Bronchial epithelial cell (primary cell): ENCODE measurements at regions not wholly inside any gene's neighbourhood (a gene's known extent, or its start where the extent isn't known, plus 50 kb on each side); places are given as distances from the start of the nearest gene placed in this dataset.

Source experiments
- DNase-seq: peaks from one replicate; pipeline ENCODE4 v3.0.0-alpha.2; 2010; ENCODE audit warnings: low read depth
- FAIRE-seq: peaks from 2 replicates; lab custom pipeline; 2011; peaks lifted over from hg19 to GRCh38; lab: Jason Lieb, UNC
- H3K27me3 ChIP-seq: 2 replicates; pipeline ENCODE4 v1.5.1; 2011; ENCODE audit warnings: low read length; ENCODE audit not compliant: control insufficient read depth, insufficient read depth
- H3K36me3 ChIP-seq: 2 replicates; pipeline ENCODE4 v1.5.1; 2011; ENCODE audit warnings: low read length; ENCODE audit not compliant: control insufficient read depth, insufficient read depth
- H3K4me3 ChIP-seq: 2 replicates; pipeline ENCODE4 v1.5.1; 2011; ENCODE audit warnings: mild to moderate bottlenecking, low read depth, low read length, control low read depth
- CTCF ChIP-seq: IDR thresholded peaks from 2 replicates; pipeline ENCODE4 v1.5.1; 2011; ENCODE audit warnings: mild to moderate bottlenecking, moderate library complexity, low read length, control low read depth, inconsistent platforms; ENCODE audit not compliant: insufficient read depth, severe bottlenecking

GRCh38 chr1:87208080-87208479, 120.6 kb upstream of the LMO4 start:
- FAIRE-seq, result peak; percentile 47
- Histone ChIP-seq H3K36me3 (no peaks in the 10 kb centered on the region), H3K27me3 (no peaks in the 10 kb centered on the region), H3K4me3 (no peak overlapping the region)
- DNase-seq, result no peak
- TF ChIP-seq CTCF, result no peak

GRCh38 chr1:87208931-87209330, 119.7 kb upstream of the LMO4 start:
- Histone ChIP-seq H3K4me3 (no peak overlapping the region), H3K36me3 (no peaks in the 10 kb centered on the region), H3K27me3 (no peaks in the 10 kb centered on the region)
- FAIRE-seq, result no peak
- DNase-seq, result no peak
- no peak for TF ChIP-seq CTCF

GRCh38 chr1:87210151-87210550, 118.5 kb upstream of the LMO4 start:
- FAIRE-seq (peak; percentile 77), DNase-seq (no peak)
- no peaks in the 10 kb centered on the region for H3K27me3 ChIP-seq
- no peak for TF ChIP-seq CTCF
- no peaks in the 10 kb centered on the region for H3K36me3 ChIP-seq
- no peak overlapping the region for H3K4me3 ChIP-seq

GRCh38 chr1:87212431-87213134, 116.1 kb upstream of the LMO4 start:
- no peak overlapping the region for H3K4me3 ChIP-seq
- no peak for FAIRE-seq
- no peaks in the 10 kb centered on the region for H3K36me3 ChIP-seq
- no peak for DNase-seq
- TF ChIP-seq CTCF, result no peak
- no peaks in the 10 kb centered on the region for H3K27me3 ChIP-seq

GRCh38 chr1:87213135-87213515, 115.6 kb upstream of the LMO4 start:
- DNase-seq, result no peak
- H3K36me3 ChIP-seq, result no peaks in the 10 kb centered on the region
- no peak overlapping the region for H3K4me3 ChIP-seq
- no peaks in the 10 kb centered on the region for H3K27me3 ChIP-seq
- FAIRE-seq, result no peak
- TF ChIP-seq CTCF, result no peak

GRCh38 chr1:87215592-87215991, 113.1 kb upstream of the LMO4 start:
- Histone ChIP-seq H3K36me3 (no peaks in the 10 kb centered on the region), H3K4me3 (no peak overlapping the region), H3K27me3 (no peaks in the 10 kb centered on the region)
- no peak for DNase-seq
- no peak for FAIRE-seq
- TF ChIP-seq CTCF, result no peak
